HG03097 (cell line): ENCODE measurements at regions not wholly inside any gene's neighbourhood (a gene's known extent, or its start where the extent isn't known, plus 50 kb on each side); places are given as distances from the start of the nearest gene placed in this dataset.

Experiments used
- ATAC-seq: cut with Tn5 transposase; IDR thresholded peaks from one replicate; pipeline ENCODE4 v1.9.1; 2021; ENCODE audit not compliant: unreplicated experiment, low FRiP score

DNA sequence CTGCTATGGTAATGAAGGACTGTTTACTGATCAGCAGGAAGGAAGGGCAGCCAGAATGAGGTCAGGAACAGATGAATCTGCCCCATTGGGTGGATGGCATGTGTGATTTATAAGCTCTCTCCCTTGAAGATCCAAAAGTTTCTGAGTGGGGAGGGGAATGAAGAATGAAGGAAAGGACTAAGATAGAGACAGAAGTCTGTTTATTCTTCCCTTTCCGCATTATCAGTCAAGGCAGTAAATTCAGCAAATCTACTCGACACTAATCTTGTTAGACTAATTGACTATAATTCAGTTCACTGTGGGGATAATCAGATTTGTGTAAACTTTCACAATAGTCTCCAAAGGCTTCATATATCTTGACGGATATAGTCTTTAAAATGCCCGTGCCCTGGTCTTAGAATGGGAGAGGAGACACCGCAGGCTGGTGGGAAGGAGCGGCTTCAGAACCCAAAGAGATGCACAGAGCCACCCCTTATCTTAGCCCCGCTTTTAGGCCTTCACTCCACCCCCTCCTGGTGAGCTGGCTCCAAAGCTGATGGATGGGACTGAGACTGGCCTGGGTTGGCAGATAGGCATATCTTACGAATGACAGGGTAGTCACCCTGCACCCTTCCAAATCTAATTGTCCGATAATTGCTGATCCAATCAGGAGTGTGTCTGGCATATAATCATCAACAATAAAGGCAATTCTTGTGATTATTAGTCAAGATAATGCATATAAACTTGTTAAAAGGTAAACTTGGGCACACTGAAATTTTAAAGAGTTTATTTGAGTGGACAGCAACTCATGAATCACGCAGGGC lies 76.0 kb upstream of the PPM1J start:
- ATAC-seq: no peak

- ATAC-seq: no peak
These were observed 73.4 kb upstream of the PPM1J start for GRCh38 chr1:112788561-112788960.

DNA sequence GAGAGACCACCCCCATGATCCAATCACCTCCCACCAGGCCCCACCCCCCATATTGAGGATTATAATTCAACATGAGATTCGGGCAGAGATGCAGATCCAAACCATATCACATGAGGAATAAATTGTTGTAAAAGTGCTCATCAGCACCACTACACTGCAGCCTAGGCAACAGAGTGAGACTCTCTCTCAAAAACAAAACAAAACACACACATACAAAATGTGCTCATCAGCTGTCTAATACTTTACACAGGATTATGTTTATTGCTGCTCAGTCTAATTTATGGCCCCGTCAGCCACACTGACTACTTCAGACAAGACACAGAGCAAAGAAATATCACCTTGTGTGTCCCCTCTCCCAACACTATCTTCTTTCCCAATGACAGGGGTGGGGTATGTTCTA lies 72.9 kb upstream of the PPM1J start:
- no peak for ATAC-seq

DNA sequence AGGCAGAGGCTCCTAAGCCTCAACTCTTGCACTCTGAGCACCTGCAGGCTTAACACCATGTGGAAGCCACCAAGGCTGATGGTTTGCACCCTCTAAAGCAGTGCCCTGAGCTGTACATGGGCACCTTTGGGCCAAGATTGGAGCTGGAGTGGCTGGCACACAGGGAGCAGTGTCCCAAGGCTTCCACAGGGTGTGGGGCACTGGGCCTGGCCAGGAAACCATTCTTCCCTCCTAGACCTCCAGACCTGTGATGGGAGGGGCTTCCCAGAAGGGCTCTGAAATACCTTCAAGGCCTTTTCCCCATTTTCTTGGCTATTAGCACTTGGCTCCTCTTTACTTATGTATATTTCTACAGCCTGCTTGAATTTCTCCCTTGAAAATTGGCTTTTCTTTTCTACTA lies 67.9 kb upstream of the PPM1J start:
- no peak for ATAC-seq

DNA sequence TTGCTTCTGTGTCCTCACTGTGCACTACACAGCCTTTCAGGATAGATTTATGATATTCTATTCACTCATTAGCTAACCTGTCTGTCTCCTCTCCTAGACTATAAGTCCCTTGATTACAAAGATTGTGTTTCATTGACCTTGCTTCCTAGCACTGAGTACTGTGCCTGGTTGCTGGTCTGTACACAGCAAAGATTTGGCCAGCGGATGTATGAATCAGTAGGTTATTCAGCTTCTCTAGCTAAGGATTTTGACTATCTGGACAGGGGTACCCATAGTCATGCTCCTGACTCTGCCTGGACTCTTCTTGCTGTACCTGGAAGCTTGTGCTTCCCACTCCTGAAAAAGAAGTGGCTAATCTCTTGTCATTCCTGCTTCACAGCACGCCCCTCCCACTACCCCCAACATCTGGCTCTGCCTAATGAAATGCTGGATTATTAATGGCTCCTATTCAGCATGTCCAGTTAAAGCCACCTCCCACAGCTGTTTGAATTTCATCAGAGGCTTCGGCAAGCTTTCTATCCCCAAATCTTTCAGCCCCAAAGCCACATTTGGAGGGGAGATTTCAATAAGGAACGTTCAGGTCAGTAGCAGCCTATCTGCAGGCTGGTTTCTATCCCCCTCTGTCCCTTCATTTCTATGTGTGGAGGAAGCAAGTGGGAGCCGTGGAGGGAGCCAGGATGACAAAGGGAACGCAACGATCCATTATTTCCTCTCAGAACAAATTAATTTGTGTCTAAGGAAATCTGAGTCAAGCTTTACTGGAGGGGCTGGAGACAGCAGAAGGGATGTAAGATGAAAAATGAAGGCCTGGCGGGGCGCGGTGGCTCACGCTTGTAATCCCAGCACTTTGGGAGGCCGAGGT lies 64.8 kb upstream of the PPM1J start:
- no peak for ATAC-seq

- ATAC-seq: no peak
These were observed 63.0 kb upstream of the PPM1J start for GRCh38 chr1:112778137-112778536.

DNA sequence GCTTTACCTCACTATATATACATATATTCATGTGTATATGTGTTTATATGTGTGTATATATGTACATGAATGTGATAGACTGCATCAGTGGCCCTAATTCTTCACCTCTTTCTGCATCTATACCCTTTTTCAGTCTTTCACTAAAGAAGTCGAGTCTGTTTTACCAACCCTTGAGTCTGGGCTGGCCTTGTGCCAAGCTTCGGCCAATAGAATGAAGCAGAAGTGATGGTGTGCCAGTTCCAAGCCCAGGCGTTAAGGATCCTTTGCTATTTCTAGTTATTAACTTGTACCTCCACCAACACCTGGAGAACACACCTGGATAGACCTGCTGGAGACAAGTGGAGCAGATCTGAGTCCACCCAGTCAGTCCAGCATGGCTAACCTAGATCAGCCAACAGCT lies 61.6 kb upstream of the PPM1J start:
- no peak for ATAC-seq

GRCh38 chr1:112772781-112773180 lies 57.6 kb upstream of the PPM1J start:
- no peak for ATAC-seq

GRCh38 chr1:112770724-112771123 lies 55.6 kb upstream of the PPM1J start:
- ATAC-seq: no peak

DNA sequence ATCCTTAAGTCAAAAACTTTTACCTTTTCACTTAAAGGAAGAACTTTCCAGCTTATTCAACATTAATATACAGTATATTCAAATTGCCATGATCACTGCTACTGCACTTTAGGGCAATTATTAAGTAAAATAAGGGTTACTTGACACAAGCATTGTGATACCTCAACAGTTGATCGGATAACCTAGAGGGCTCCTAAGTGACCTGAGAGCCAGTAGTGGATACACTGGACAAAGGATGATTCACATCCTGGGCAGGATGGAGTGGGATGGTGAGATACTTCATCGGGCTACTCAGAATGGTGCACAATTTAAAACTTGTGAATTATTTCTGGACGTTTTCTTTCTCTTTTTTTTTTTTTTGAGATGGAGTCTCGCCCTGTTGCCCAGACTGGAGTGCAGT lies 54.5 kb upstream of the PPM1J start:
- ATAC-seq: no peak

DNA sequence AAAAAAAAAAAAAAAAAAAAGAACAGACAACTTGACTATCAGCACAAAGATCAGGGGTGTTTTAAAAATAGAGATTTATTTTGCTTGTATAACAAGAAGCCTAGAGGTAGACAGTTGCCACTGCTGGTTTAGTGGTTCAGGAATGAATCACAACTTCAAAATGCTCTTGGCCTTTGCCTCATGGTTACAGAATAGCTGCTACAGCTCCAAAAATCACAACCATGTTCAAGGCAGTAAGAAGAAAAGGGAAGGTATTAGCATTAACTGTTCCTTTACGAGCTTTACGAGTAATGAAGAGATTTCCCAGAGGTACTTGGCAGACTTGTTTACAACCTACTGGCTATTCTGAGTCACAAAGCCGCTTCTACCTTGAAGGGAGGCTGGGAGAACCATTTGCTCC lies 52.5 kb upstream of the PPM1J start:
- ATAC-seq: no peak
